Loucy (cell line): ENCODE measurements at regions not wholly inside any gene's neighbourhood (a gene's known extent, or its start where the extent isn't known, plus 50 kb on each side); places are given as distances from the start of the nearest gene placed in this dataset.

Source experiments
- H2AFZ ChIP-seq: fragments of 200-600 bp; sonication (generic); 2 replicates; pipeline ENCODE4 v1.6.0; 2016; ENCODE audit warnings: antibody characterized with exemption, mild to moderate bottlenecking, low read length, moderate library complexity
- H3F3A ChIP-seq: fragments of 200-600 bp; 2 replicates; pipeline ENCODE4 v1.6.0; 2016; ENCODE audit warnings: antibody characterized with exemption, low read depth, mild to moderate bottlenecking
- H3K27me3 ChIP-seq: fragments of 200-600 bp; sonication (generic); 2 replicates; pipeline ENCODE4 v1.6.1; 2014; ENCODE audit warnings: low read length, mild to moderate bottlenecking; ENCODE audit not compliant: insufficient read depth, poor library complexity, severe bottlenecking
- H3K36me3 ChIP-seq: fragments of 200-600 bp; sonication (generic); 2 replicates; pipeline ENCODE4 v1.6.1; 2016; ENCODE audit warnings: low read length; ENCODE audit not compliant: insufficient read depth
- H3K4me1 ChIP-seq: fragments of 200-600 bp; sonication (generic); 2 replicates; pipeline ENCODE4 v1.5.1; 2014; ENCODE audit warnings: low read length, mild to moderate bottlenecking; ENCODE audit not compliant: insufficient read depth, poor library complexity, severe bottlenecking
- H3K4me2 ChIP-seq: fragments of 200-600 bp; sonication (generic); 2 replicates; pipeline ENCODE4 v1.6.0; 2014; ENCODE audit warnings: antibody characterized with exemption, low read length, low read depth, mild to moderate bottlenecking; ENCODE audit not compliant: poor library complexity, severe bottlenecking
- H3K4me3 ChIP-seq: fragments of 200-600 bp; sonication (generic); 2 replicates; pipeline ENCODE4 v1.5.1; 2014; ENCODE audit warnings: low read length, mild to moderate bottlenecking, mixed read lengths; ENCODE audit not compliant: poor library complexity, severe bottlenecking
- H3K79me2 ChIP-seq: fragments of 200-600 bp; sonication (generic); 2 replicates; pipeline ENCODE4 v1.6.1; 2014; ENCODE audit warnings: low read length; ENCODE audit not compliant: insufficient read depth
- H3K9ac ChIP-seq: fragments of 200-600 bp; sonication (generic); 2 replicates; pipeline ENCODE4 v1.6.0; 2014; ENCODE audit warnings: mild to moderate bottlenecking, low read depth, low read length, moderate library complexity; ENCODE audit not compliant: poor library complexity, severe bottlenecking
- H3K9me2 ChIP-seq: fragments of 200-600 bp; sonication (generic); replicated peaks from 2 replicates; pipeline ENCODE4 v1.6.1; 2016; ENCODE audit warnings: low read depth, low read length, mixed read lengths
- H3K9me3 ChIP-seq: fragments of 200-600 bp; sonication (generic); 2 replicates; pipeline ENCODE4 v1.6.1; 2014; ENCODE audit warnings: mild to moderate bottlenecking, antibody characterized with exemption, low read length, low read depth; ENCODE audit not compliant: insufficient read depth
- H4K20me1 ChIP-seq: fragments of 200-600 bp; sonication (generic); 2 replicates; pipeline ENCODE4 v1.6.0; 2014; ENCODE audit warnings: antibody characterized with exemption, low read length, mild to moderate bottlenecking; ENCODE audit not compliant: insufficient read depth, poor library complexity, severe bottlenecking
- CTCF ChIP-seq: fragments of 200-600 bp; sonication (generic); conservative IDR thresholded peaks from 2 replicates; pipeline ENCODE4 v1.5.1; 2014; ENCODE audit warnings: mild to moderate bottlenecking, antibody characterized with exemption, low read length
- EZH2phosphoT487 ChIP-seq: fragments of 200-600 bp; IDR thresholded peaks from 2 replicates; pipeline ENCODE4 v1.6.1; 2018; ENCODE audit warnings: antibody characterized with exemption, mild to moderate bottlenecking, moderate library complexity, borderline replicate concordance

- no peaks in the 10 kb centered on the region for H3K9me2 ChIP-seq
- H3K9me3 ChIP-seq: no peaks in the 10 kb centered on the region
- H3K27me3 ChIP-seq: no peaks in the 10 kb centered on the region
- no peak overlapping the region for H2AFZ ChIP-seq
- no peak overlapping the region for H3K4me2 ChIP-seq
- H3K4me1 ChIP-seq: no peaks in the 10 kb centered on the region
- no peaks in the 10 kb centered on the region for H3F3A ChIP-seq
- no peak overlapping the region for H3K4me3 ChIP-seq
- TF ChIP-seq CTCF (no peak), EZH2phosphoT487 (no peak)
- H3K79me2 ChIP-seq: no peaks in the 10 kb centered on the region
- no peaks in the 10 kb centered on the region for H4K20me1 ChIP-seq
- no peak overlapping the region for H3K9ac ChIP-seq
- H3K36me3 ChIP-seq: no peaks in the 10 kb centered on the region
Measured at GRCh38 chrX:27404366-27404765, 58.8 kb downstream of the PPP4R3C start.

DNA sequence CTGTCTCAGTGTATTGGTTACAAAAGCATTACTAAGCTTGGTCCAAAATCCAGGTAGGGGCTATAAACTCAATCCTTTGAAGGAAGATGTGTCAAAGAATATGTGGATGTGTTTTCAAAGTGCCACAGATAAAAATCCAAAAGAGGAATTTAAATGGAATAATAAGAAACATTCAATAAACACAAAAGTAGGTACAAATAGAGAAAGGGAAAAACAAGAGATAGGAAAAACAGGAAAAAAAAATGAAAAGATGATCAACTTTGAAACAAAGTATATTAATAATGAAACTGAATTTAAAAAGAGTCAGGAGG lies 64.0 kb downstream of the PPP4R3C start:
- H2AFZ ChIP-seq: no peak overlapping the region
- H3K4me3 ChIP-seq: no peak overlapping the region
- H3K4me1 ChIP-seq: no peaks in the 10 kb centered on the region
- no peak overlapping the region for H3K4me2 ChIP-seq
- no peaks in the 10 kb centered on the region for H3K79me2 ChIP-seq
- no peak for TF ChIP-seq EZH2phosphoT487
- no peak for TF ChIP-seq CTCF
- no peaks in the 10 kb centered on the region for H3K9me2 ChIP-seq
- no peak overlapping the region for H3K9ac ChIP-seq
- no peaks in the 10 kb centered on the region for H3K27me3 ChIP-seq
- H4K20me1 ChIP-seq: no peaks in the 10 kb centered on the region
- H3K9me3 ChIP-seq: no peaks in the 10 kb centered on the region
- no peaks in the 10 kb centered on the region for H3K36me3 ChIP-seq
- H3F3A ChIP-seq: no peaks in the 10 kb centered on the region

DNA sequence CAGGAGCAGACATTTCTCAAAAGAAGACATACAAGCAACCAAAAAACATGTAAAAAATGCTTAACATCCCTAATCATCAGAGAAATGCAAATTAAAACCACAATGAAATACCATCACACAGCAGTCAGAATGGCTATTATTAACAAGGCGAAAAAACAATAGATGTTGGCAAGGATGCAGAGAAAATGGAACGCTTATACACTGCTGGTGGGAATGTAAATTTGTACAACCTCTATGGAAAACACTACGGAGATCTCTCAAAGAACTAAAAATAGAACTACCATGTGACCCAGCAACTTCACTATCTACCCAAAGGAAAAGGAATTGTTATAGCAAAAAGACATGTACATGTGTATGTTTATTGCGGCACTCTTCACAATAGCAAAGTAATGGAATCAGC lies 71.5 kb downstream of the PPP4R3C start:
- no peaks in the 10 kb centered on the region for H3F3A ChIP-seq
- no peak for TF ChIP-seq EZH2phosphoT487
- no peak for TF ChIP-seq CTCF
- no peaks in the 10 kb centered on the region for H3K9me2 ChIP-seq
- no peaks in the 10 kb centered on the region for H3K36me3 ChIP-seq
- no peak overlapping the region for H2AFZ ChIP-seq
- no peaks in the 10 kb centered on the region for H3K79me2 ChIP-seq
- no peaks in the 10 kb centered on the region for H4K20me1 ChIP-seq
- H3K4me3 ChIP-seq: no peak overlapping the region
- H3K9ac ChIP-seq: no peak overlapping the region
- no peak overlapping the region for H3K4me2 ChIP-seq
- H3K27me3 ChIP-seq: no peaks in the 10 kb centered on the region
- H3K4me1 ChIP-seq: no peaks in the 10 kb centered on the region
- H3K9me3 ChIP-seq: no peaks in the 10 kb centered on the region
